CD14-positive monocyte (primary cell): ENCODE measurements at regions not wholly inside any gene's neighbourhood (a gene's known extent, or its start where the extent isn't known, plus 50 kb on each side); places are given as distances from the start of the nearest gene placed in this dataset.

Source experiments
- DNase-seq, 3 donors: peaks; one replicate each; pipeline ENCODE4 v3.0.0-alpha.2; 2011 to 2022
- H2AFZ ChIP-seq: 2 replicates; pipeline ENCODE4 v1.6.0; 2012; ENCODE audit warnings: mild to moderate bottlenecking, low read depth, low read length, inconsistent platforms; ENCODE audit not compliant: insufficient read depth, poor library complexity, severe bottlenecking
- H3K27ac ChIP-seq, 2 donors: 1 replicate in 1 of 2; 2 replicates in 1 of 2; pipeline ENCODE4 v1.5.1; 2012 to 2013; ENCODE audit warnings: low read length in 2 of 2, control low read depth in 1 of 2, inconsistent platforms in 1 of 2, low read depth in 1 of 2, mild to moderate bottlenecking in 1 of 2
- H3K27me3 ChIP-seq, 2 donors: one replicate each; pipeline versions ENCODE4 v1.6.0 to v1.6.1; 2011 to 2013; ENCODE audit warnings: low read length in 2 of 2; ENCODE audit not compliant: control insufficient read depth in 2 of 2, insufficient read depth in 2 of 2
- H3K36me3 ChIP-seq, 2 donors: replicated peaks in 1 of 2; 1 replicate in 1 of 2; 2 replicates in 1 of 2; pipeline versions ENCODE4 v1.5.1 to v1.6.1; 2012 to 2013; ENCODE audit warnings: low read length in 2 of 2, control low read depth in 1 of 2, inconsistent platforms in 1 of 2, mild to moderate bottlenecking in 1 of 2; ENCODE audit not compliant: insufficient read depth in 2 of 2, control insufficient read depth in 1 of 2
- H3K4me1 ChIP-seq, 2 donors: 1 replicate in 1 of 2; 2 replicates in 1 of 2; pipeline versions ENCODE4 v1.5.1 to v1.6.1; 2012 to 2013; ENCODE audit warnings: low read length in 2 of 2, control low read depth in 1 of 2, inconsistent platforms in 1 of 2, mild to moderate bottlenecking in 1 of 2, moderate library complexity in 1 of 2; ENCODE audit not compliant: insufficient read depth in 2 of 2, control insufficient read depth in 1 of 2
- H3K4me2 ChIP-seq: replicated peaks from 2 replicates; pipeline ENCODE3; 2012; ENCODE audit warnings: low read length, moderate library complexity, mild to moderate bottlenecking; ENCODE audit not compliant: poor library complexity, severe bottlenecking; ENCODE audit errors: extremely low read depth
- H3K4me3 ChIP-seq, 3 experiments: fragments of 200-600 bp in 1 of 3; sonication (generic) in 1 of 3; replicated peaks in 1 of 3; 1 replicate in 2 of 3; 2 replicates in 1 of 3; pipeline ENCODE4 v1.5.1; 2011 to 2013; ENCODE audit warnings: low read length in 3 of 3, mild to moderate bottlenecking in 3 of 3, control low read depth in 2 of 3, low read depth in 2 of 3, inconsistent platforms in 1 of 3, moderate library complexity in 1 of 3
- H3K79me2 ChIP-seq: 2 replicates; pipeline ENCODE4 v1.6.0; 2012; ENCODE audit warnings: mild to moderate bottlenecking, control low read depth, inconsistent platforms, low read length, moderate library complexity; ENCODE audit not compliant: insufficient read depth
- H3K9ac ChIP-seq: 2 replicates; pipeline ENCODE4 v1.6.0; 2017; ENCODE audit warnings: low read length, mild to moderate bottlenecking; ENCODE audit not compliant: insufficient read depth, poor library complexity, severe bottlenecking
- H3K9me3 ChIP-seq, 2 donors: replicated peaks in 1 of 2; 1 replicate in 1 of 2; 2 replicates in 1 of 2; pipeline versions ENCODE4 v1.5.1 to v1.6.1; 2012 to 2013; ENCODE audit warnings: low read length in 2 of 2, control low read depth in 1 of 2; ENCODE audit not compliant: control insufficient read depth in 1 of 2, insufficient read depth in 1 of 2
- H4K20me1 ChIP-seq: 2 replicates; pipeline ENCODE4 v1.6.0; 2012; ENCODE audit warnings: mild to moderate bottlenecking, low read length, control low read depth, moderate library complexity; ENCODE audit not compliant: insufficient read depth
- H3K27ac Mint-ChIP-seq, 7 donors: one replicate each; pipeline ENCODE4 v1.8.0; 2020; ENCODE audit warnings: mild to moderate bottlenecking in 7 of 7, mixed read lengths in 7 of 7, moderate library complexity in 6 of 7, inconsistent platforms in 2 of 7
- H3K27me3 Mint-ChIP-seq, 3 donors: one replicate each; pipeline ENCODE4 v1.8.0; 2021 to 2022; ENCODE audit warnings: low read depth in 3 of 3, mild to moderate bottlenecking in 3 of 3, mixed read lengths in 3 of 3, moderate library complexity in 3 of 3, inconsistent platforms in 1 of 3
- H3K36me3 Mint-ChIP-seq, 2 donors: one replicate each; pipeline ENCODE4 v1.8.0; 2020; ENCODE audit warnings: mixed read lengths in 2 of 2, inconsistent platforms in 1 of 2, mild to moderate bottlenecking in 1 of 2
- H3K4me1 Mint-ChIP-seq: one replicate; pipeline ENCODE4 v1.8.0; 2020; ENCODE audit warnings: mild to moderate bottlenecking, mixed read lengths
- H3K4me3 Mint-ChIP-seq, 2 donors: one replicate each; pipeline ENCODE4 v1.8.0; 2020; ENCODE audit warnings: mild to moderate bottlenecking in 2 of 2, mixed read lengths in 2 of 2, moderate library complexity in 1 of 2
- H3K9me3 Mint-ChIP-seq, 7 donors: one replicate each; pipeline ENCODE4 v1.8.0; 2020 to 2022; ENCODE audit warnings: mixed read lengths in 7 of 7, mild to moderate bottlenecking in 6 of 7, moderate library complexity in 6 of 7, inconsistent platforms in 2 of 7
- CTCF ChIP-seq: fragments of 200-600 bp; IDR thresholded peaks from one replicate; pipeline ENCODE4 v1.8.0; 2022; ENCODE audit warnings: antibody characterized with exemption, mild to moderate bottlenecking
- WGBS: methylation state at CpG from one replicate; pipeline ENCODE4 v1.1.5; 2013; ENCODE audit warnings: missing lambda C conversion rate; ENCODE audit not compliant: insufficient coverage; 5-methylcytosine and 5-hydroxymethylcytosine counted together
- intact Hi-C, 2 donors: fragments of 100-400 bp; cut with micrococcal nuclease; formaldehyde crosslinking; loops; one replicate each; pipeline versions ENCODE4 v1.15.0 to v1.15.1; 2023

DNA sequence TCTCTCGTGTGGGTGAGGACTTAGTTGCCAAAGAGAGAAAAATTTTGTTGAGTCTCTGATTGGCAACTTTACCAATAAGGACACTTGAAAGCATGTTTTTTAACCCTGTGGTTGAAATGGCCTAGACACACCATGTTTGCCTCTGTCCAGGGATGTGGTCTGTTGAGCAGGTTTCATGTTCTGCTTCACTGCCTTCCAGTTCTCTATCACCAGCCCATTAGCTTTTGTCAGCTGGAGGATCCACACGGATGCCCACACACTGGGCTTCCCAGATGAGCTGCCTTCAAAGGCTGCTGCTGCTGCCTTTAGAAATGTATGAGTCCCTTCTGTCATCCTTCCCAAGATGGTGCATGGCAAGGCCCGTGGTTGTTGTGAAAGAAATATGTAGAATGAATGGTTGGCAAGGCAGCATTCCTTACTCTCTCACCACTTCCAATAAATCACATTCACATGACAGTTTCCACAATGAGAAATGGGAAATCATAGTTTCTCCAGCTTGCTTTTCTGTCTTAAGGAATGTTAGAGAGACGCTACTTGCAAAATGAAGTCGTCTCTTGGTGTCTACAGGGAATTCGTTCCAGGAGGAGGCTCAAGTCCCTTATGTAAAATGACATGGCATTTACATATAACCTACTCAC lies 108.2 kb upstream of the SLC35F3 start:
- intact Hi-C loops = loop anchor here in 1 of 2 donors (10.0 kb wide), 1 partner anchor 491 kb away; no protein-coding TSS in a partner anchor
- H3K27me3 ChIP-seq = no peaks in the 10 kb centered on the region
- no peaks in the 10 kb centered on the region for H3K36me3 ChIP-seq

DNA sequence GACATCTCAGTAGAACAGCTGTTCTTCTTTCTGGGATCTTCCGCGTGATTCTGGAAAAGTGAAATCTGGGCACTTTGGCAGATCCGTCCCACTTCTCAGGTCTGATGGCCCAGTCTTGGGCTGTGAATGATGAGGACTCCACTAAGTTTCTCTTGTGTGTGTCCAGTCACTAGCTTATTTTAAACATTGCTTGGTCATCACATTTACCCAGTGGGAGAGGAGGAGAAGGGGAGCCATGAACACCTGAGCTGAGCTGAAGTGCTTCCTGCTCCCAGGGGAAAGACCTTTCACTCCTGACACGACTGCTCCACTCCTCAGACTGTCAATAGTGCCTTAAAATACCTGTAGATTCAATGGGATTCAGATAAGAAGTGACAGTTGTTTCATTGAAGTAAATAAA lies 101.9 kb upstream of the SLC35F3 start:
- H3K9me3 Mint-ChIP-seq = peaks cover 0 to 33% (median 13%) of the 10 kb centered on the region in 7 donors

More for the DNA sequence above, 108.2 kb upstream of the SLC35F3 start:
- Histone ChIP-seq H3K27ac (no peak overlapping the region), H3K4me3 (no peak overlapping the region), H3K79me2 (no peaks in the 10 kb centered on the region), H3K9ac (no peak overlapping the region), H2AFZ (no peak overlapping the region), H4K20me1 (no peaks in the 10 kb centered on the region), H3K9me3 (no peaks in the 10 kb centered on the region), H3K4me1 (no peaks in the 10 kb centered on the region), H3K4me2 (no peak overlapping the region)
- peaks cover 0 to 10% (median 5%) of the 10 kb centered on the region in 7 donors for H3K9me3 Mint-ChIP-seq
- H3K27me3 Mint-ChIP-seq = no peaks in the 10 kb centered on the region
- no peak for DNase-seq
- no peak for TF ChIP-seq CTCF
- WGBS = 69% methylated on average over 2 of the region's 6 CpGs
- H3K4me3 Mint-ChIP-seq = no peak overlapping the region
- H3K4me1 Mint-ChIP-seq = no peaks in the 10 kb centered on the region
- H3K27ac Mint-ChIP-seq = no peak overlapping the region
- H3K36me3 Mint-ChIP-seq = no peaks in the 10 kb centered on the region

More for the DNA sequence above, 101.9 kb upstream of the SLC35F3 start:
- intact Hi-C loops = no loop called here
- Histone ChIP-seq H3K4me1 (no peaks in the 10 kb centered on the region), H3K9me3 (peaks cover 5% of the 10 kb centered on the region in 2 donors), H3K27me3 (no peaks in the 10 kb centered on the region), H2AFZ (no peak overlapping the region), H3K4me3 (no peak overlapping the region), H3K9ac (no peak overlapping the region), H4K20me1 (no peaks in the 10 kb centered on the region), H3K4me2 (no peak overlapping the region), H3K27ac (no peak overlapping the region), H3K36me3 (no peaks in the 10 kb centered on the region), H3K79me2 (no peaks in the 10 kb centered on the region)
- Mint-ChIP-seq H3K4me3 (no peak overlapping the region), H3K27me3 (peaks cover 0 to 2% (median 0%) of the 10 kb centered on the region in 3 donors), H3K36me3 (no peaks in the 10 kb centered on the region), H3K27ac (peak overlapping the region in 1 of 7 donors; percentile 4), H3K4me1 (no peaks in the 10 kb centered on the region)
- 74% methylated on average over 3 of the region's 4 CpGs for whole genome bisulfite sequencing
- DNase-seq = no peak
- TF ChIP-seq CTCF = no peak
